ENCODE measurements at regions not wholly inside any gene's neighbourhood (a gene's known extent, or its start where the extent isn't known, plus 50 kb on each side); places are given as distances from the start of the nearest gene placed in this dataset.

DNA sequence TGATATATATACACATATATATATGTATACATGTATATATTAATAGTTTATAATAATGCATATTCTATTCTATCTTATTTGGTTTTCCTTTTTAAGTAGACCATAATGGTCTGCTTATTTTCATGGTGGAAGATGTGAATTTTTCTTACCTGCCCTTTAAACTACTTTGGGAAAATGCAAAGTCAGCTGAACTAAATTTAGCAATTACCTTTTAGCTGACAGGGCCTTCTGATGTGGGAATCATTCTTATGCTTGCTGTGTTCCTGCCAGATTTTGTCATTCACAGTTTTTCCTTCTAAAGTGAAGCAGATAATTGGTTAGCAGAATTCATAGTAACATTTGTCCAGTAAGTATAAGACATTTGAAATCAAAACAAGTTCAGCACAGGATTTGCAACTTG is 63.2 kb upstream of the SAMSN1 start:
- TF ChIP-seq, protein P1, sequence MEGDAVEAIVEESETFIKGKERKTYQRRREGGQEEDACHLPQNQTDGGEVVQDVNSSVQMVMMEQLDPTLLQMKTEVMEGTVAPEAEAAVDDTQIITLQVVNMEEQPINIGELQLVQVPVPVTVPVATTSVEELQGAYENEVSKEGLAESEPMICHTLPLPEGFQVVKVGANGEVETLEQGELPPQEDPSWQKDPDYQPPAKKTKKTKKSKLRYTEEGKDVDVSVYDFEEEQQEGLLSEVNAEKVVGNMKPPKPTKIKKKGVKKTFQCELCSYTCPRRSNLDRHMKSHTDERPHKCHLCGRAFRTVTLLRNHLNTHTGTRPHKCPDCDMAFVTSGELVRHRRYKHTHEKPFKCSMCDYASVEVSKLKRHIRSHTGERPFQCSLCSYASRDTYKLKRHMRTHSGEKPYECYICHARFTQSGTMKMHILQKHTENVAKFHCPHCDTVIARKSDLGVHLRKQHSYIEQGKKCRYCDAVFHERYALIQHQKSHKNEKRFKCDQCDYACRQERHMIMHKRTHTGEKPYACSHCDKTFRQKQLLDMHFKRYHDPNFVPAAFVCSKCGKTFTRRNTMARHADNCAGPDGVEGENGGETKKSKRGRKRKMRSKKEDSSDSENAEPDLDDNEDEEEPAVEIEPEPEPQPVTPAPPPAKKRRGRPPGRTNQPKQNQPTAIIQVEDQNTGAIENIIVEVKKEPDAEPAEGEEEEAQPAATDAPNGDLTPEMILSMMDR (IDR thresholded peaks at IDR 0.05), result no peak
- no peak for TF ChIP-seq POLR2AphosphoS5 (IDR thresholded peaks at IDR 0.05)
